ENCODE measurements at regions not wholly inside any gene's neighbourhood (a gene's known extent, or its start where the extent isn't known, plus 50 kb on each side); places are given as distances from the start of the nearest gene placed in this dataset.

- H3K4me1 ChIP-seq (ENCODE audit: insufficient read depth): peaks cover 11% of the 10 kb centered on the region
- no peak overlapping the region for H3K4me3 ChIP-seq
- no peak for ATAC-seq
- no peak for TF ChIP-seq CREB1 (CRISPR knock-in tag; IDR thresholded peaks at IDR 0.05; ENCODE audit: low read depth)
- no peak for TF ChIP-seq STAT1 (IDR thresholded peaks at IDR 0.05; ENCODE audit: unreplicated experiment)
- TF ChIP-seq REST (IDR thresholded peaks at IDR 0.05; ENCODE audit: unreplicated experiment): no peak
- TF ChIP-seq EZH2phosphoT487 (IDR thresholded peaks at IDR 0.05; ENCODE audit: unreplicated experiment): no peak
- TF ChIP-seq ZNF462 (CRISPR knock-in tag; IDR thresholded peaks at IDR 0.05): no peak
- no peak for TF ChIP-seq ZNF114 (CRISPR knock-in tag; IDR thresholded peaks at IDR 0.05)
- TF ChIP-seq ZNF331 (CRISPR knock-in tag; IDR thresholded peaks at IDR 0.05; ENCODE audit: low read depth): no peak
- no peak for TF ChIP-seq NANOG (IDR thresholded peaks at IDR 0.05; ENCODE audit: borderline replicate concordance)
- no peak for TF ChIP-seq EZH2 (IDR thresholded peaks at IDR 0.05; ENCODE audit: low read depth, unreplicated experiment)
- no peak for TF ChIP-seq POLR2AphosphoS5 (IDR thresholded peaks at IDR 0.05; ENCODE audit: low read depth)
- no peak for TF ChIP-seq CTCF (conservative IDR thresholded peaks at IDR 0.05; ENCODE audit: low read depth in 2 of 2)
- no peak for TF ChIP-seq ETS1 (IDR thresholded peaks at IDR 0.05)
- no peak for TF ChIP-seq JUNB (IDR thresholded peaks at IDR 0.05; ENCODE audit: unreplicated experiment)
- H3F3A ChIP-seq (replicated peaks; ENCODE audit: low read depth): no peaks in the 10 kb centered on the region
- no peaks in the 10 kb centered on the region for H3K79me2 ChIP-seq (replicated peaks; ENCODE audit: insufficient read depth)
- H2AFZ ChIP-seq: no peak overlapping the region
- no peaks in the 10 kb centered on the region for H3K9me3 Mint-ChIP-seq
- H3K36me3 ChIP-seq (ENCODE audit: insufficient read depth): no peaks in the 10 kb centered on the region
- H3K27ac Mint-ChIP-seq: no peak overlapping the region
- DNase-seq (ENCODE audit: low spot score): no peak
- no peaks in the 10 kb centered on the region; the same call in 2 of the 3 replicates for H3K36me3 Mint-ChIP-seq (ENCODE audit: low read depth)
- H3K27me3 Mint-ChIP-seq (ENCODE audit: insufficient read depth, low read depth, poor library complexity): no peaks in the 10 kb centered on the region
- peaks cover 6% of the 10 kb centered on the region; the same call in 1 of the 2 replicates for H3K9me2 ChIP-seq (ENCODE audit: insufficient read depth)
- H3K27me3 ChIP-seq (ENCODE audit: insufficient read depth): no peaks in the 10 kb centered on the region
- H3K4me3 Mint-ChIP-seq: no peak overlapping the region
- H3K27ac ChIP-seq (ENCODE audit: low read depth): no peak overlapping the region
- H4K20me1 ChIP-seq (replicated peaks; ENCODE audit: insufficient read depth): no peaks in the 10 kb centered on the region
- no peak overlapping the region for H3K4me2 ChIP-seq
- peaks cover 16% of the 10 kb centered on the region for H3K4me1 Mint-ChIP-seq
Observed at GRCh38 chr9:75418518-75418917, 330.2 kb downstream of the OSTF1 start.
